Esophagus muscularis mucosa (tissue), 4 donors: ENCODE measurements at regions not wholly inside any gene's neighbourhood (a gene's known extent, or its start where the extent isn't known, plus 50 kb on each side); places are given as distances from the start of the nearest gene placed in this dataset.

Experiments used
- DNase-seq: peaks from one replicate; pipeline ENCODE4 v3.0.0-alpha.2; 2017; ENCODE audit errors: extremely low spot score
- H3K27ac ChIP-seq, 4 donors: fragments of 200-600 bp; sonication (generic); replicated peaks in 1 of 4; 1 replicate in 3 of 4; 2 replicates in 1 of 4; pipeline ENCODE4 v1.5.1; 2016 to 2019; ENCODE audit warnings: mild to moderate bottlenecking in 1 of 4
- H3K27me3 ChIP-seq, 4 donors: fragments of 200-600 bp; sonication (generic); one replicate each; pipeline versions ENCODE4 v1.5.1 to v1.6.0; 2016 to 2019
- H3K36me3 ChIP-seq, 4 donors: fragments of 200-600 bp; sonication (generic); one replicate each; pipeline ENCODE4 v1.5.1; 2016 to 2019
- H3K4me1 ChIP-seq, 4 donors: fragments of 200-600 bp; sonication (generic); one replicate each; pipeline ENCODE4 v1.5.1; 2016 to 2019
- H3K4me3 ChIP-seq, 4 donors: fragments of 200-600 bp; sonication (generic); 1 replicate in 2 of 4; 2 replicates in 2 of 4; pipeline ENCODE4 v1.5.1; 2016 to 2019; ENCODE audit warnings: mild to moderate bottlenecking in 4 of 4, moderate library complexity in 1 of 4
- H3K9me3 ChIP-seq, 4 donors: fragments of 200-600 bp; sonication (generic); 1 replicate in 3 of 4; 2 replicates in 1 of 4; pipeline ENCODE4 v1.5.1; 2016 to 2019
- CTCF ChIP-seq, 3 experiments: fragments of 200-600 bp in 2 of 3; fragments of 450-650 bp in 1 of 3; sonication (generic) in 2 of 3; IDR thresholded peaks; one replicate each; pipeline ENCODE4 v1.5.1; 2017 to 2019; ENCODE audit warnings: antibody characterized with exemption in 3 of 3, mild to moderate bottlenecking in 2 of 3, moderate library complexity in 1 of 3
- EP300 ChIP-seq: sonication (generic); formaldehyde crosslinking; IDR thresholded peaks from one replicate; pipeline ENCODE4 v1.6.1; 2017; ENCODE audit warnings: antibody characterized with exemption
- POLR2A ChIP-seq: fragments of 450-650 bp; IDR thresholded peaks from one replicate; pipeline ENCODE4 v1.6.1; 2017; ENCODE audit warnings: antibody characterized with exemption, moderate library complexity, mild to moderate bottlenecking, low read depth
- POLR2AphosphoS5 ChIP-seq, 2 donors: sonication (generic); formaldehyde crosslinking; IDR thresholded peaks; one replicate each; pipeline ENCODE4 v1.6.1; 2017; ENCODE audit warnings: antibody characterized with exemption in 2 of 2
- WGBS: methylation state at CpG from one replicate; pipeline ENCODE4 v1.1.5; 2018; 5-methylcytosine and 5-hydroxymethylcytosine counted together
- intact Hi-C: fragments of 100-400 bp; cut with DNase I; formaldehyde crosslinking; loops from one replicate; pipeline ENCODE4 v1.15.1; 2023

- TF ChIP-seq EP300 = no peak
- TF ChIP-seq CTCF (IDR thresholded peaks at IDR 0.05) = no peak
- TF ChIP-seq POLR2AphosphoS5 (IDR thresholded peaks at IDR 0.05) = no peak
- TF ChIP-seq POLR2A = no peak
- H3K4me3 ChIP-seq = no peak overlapping the region
- WGBS = 21% methylated on average over 7 of the region's 7 CpGs
- intact Hi-C loops = no loop called here
- H3K27me3 ChIP-seq = peaks cover 0 to 19% (median 0%) of the 10 kb centered on the region in 4 donors
- H3K4me1 ChIP-seq = no peaks in the 10 kb centered on the region
- no peak for DNase-seq
- H3K36me3 ChIP-seq = no peaks in the 10 kb centered on the region
- peaks cover 0 to 8% (median 2%) of the 10 kb centered on the region in 4 donors for H3K9me3 ChIP-seq
- H3K27ac ChIP-seq = no peak overlapping the region
Measured at GRCh38 chr5:175104677-175105076, 339.3 kb downstream of the DRD1 start.

DNA sequence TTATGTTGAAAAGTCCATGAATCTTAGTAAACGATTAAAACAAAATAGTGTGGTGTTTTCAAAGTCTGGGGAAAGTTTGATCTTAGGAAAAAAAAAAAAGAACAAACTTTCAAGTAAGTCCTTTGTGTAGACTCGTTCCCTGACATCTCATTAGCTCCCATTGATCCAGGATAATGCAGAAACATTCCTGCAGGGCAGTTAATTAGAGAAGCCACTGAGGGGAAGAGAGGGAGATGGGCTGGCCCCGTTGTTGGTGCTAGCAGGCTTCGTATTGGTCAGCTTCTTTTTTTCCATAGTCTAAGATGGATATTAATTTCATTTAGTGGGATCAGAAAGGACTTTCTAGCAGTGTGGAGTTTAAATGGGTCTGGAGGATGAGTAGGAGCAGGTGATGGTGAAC, 340.2 kb downstream of the DRD1 start:
- no peak for TF ChIP-seq POLR2AphosphoS5 (IDR thresholded peaks at IDR 0.05)
- TF ChIP-seq POLR2A = no peak
- no peak for TF ChIP-seq CTCF (IDR thresholded peaks at IDR 0.05)
- no peak for TF ChIP-seq EP300
- DNase-seq = no peak
- WGBS = 62% methylated on average over 4 of the region's 4 CpGs
- H3K4me1 ChIP-seq = no peaks in the 10 kb centered on the region
- H3K27ac ChIP-seq = no peak overlapping the region
- H3K27me3 ChIP-seq = peaks cover 0 to 25% (median 0%) of the 10 kb centered on the region in 4 donors
- intact Hi-C loops = no loop called here
- H3K4me3 ChIP-seq = no peak overlapping the region
- H3K9me3 ChIP-seq = no peaks in the 10 kb centered on the region
- H3K36me3 ChIP-seq = no peaks in the 10 kb centered on the region

DNA sequence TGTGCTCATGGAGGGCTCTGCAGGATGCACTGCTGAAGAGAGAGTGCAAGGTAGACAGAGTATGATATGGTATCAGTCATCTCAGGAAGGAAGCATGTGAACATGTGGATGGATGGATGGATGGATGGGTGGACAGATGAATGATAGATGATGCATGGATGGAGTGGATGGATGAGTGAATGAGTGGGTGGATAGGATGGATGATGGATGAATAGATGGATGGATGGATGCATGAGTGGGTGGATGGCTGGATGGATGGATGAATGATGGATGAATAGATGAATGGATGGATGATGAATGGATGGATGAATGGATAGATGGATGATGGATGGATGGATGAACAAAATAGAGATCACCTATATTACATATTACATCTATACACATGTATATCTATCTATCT, 341.3 kb downstream of the DRD1 start:
- Histone ChIP-seq H3K4me3 (no peak overlapping the region), H3K27me3 (peaks cover 0 to 25% (median 0%) of the 10 kb centered on the region in 4 donors), H3K27ac (no peak overlapping the region), H3K36me3 (no peaks in the 10 kb centered on the region), H3K4me1 (no peaks in the 10 kb centered on the region), H3K9me3 (no peaks in the 10 kb centered on the region)
- intact Hi-C loops = no loop called here
- DNase-seq = no peak
- no peak for TF ChIP-seq CTCF (IDR thresholded peaks at IDR 0.05)
- TF ChIP-seq POLR2AphosphoS5 (IDR thresholded peaks at IDR 0.05) = no peak
- no peak for TF ChIP-seq POLR2A
- no peak for TF ChIP-seq EP300

DNA sequence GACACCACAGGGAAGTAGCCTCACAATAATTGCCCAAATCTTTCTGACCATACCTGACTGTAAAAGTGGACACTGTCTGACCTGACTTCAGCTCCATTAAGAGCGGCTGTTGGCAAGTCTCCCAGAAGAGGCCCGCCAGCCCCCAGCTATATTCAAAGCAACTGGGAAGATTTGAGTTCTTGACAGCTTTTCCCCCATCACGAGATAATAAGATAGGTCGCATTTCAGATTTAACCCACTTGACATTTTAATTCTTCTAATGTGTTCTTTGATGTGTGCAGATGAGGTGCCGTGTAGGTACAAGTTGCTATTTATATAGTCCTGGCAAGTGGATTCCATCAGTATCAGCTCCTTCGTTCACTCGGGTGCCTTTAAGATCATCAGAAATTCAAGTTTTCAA, 345.7 kb downstream of the DRD1 start:
- intact Hi-C loops = no loop called here
- Histone ChIP-seq H3K4me1 (no peaks in the 10 kb centered on the region), H3K27me3 (peaks cover 0 to 30% (median 0%) of the 10 kb centered on the region in 4 donors), H3K4me3 (no peak overlapping the region), H3K27ac (no peak overlapping the region), H3K9me3 (no peaks in the 10 kb centered on the region), H3K36me3 (no peaks in the 10 kb centered on the region)
- no peak for DNase-seq
- TF ChIP-seq CTCF (IDR thresholded peaks at IDR 0.05) (no peak), POLR2AphosphoS5 (IDR thresholded peaks at IDR 0.05) (no peak), POLR2A (no peak), EP300 (no peak)
- 33% methylated on average over 7 of the region's 7 CpGs for WGBS

- Histone ChIP-seq H3K27ac (no peak overlapping the region), H3K36me3 (no peaks in the 10 kb centered on the region), H3K4me1 (no peaks in the 10 kb centered on the region), H3K4me3 (no peak overlapping the region), H3K27me3 (peaks cover 0 to 44% (median 0%) of the 10 kb centered on the region in 4 donors), H3K9me3 (no peaks in the 10 kb centered on the region)
- WGBS = 81% methylated on average over 11 of the region's 12 CpGs
- TF ChIP-seq CTCF (IDR thresholded peaks at IDR 0.05) (no peak), POLR2AphosphoS5 (IDR thresholded peaks at IDR 0.05) (no peak), EP300 (no peak), POLR2A (no peak)
- no peak for DNase-seq
- intact Hi-C loops = no loop called here
Measured at GRCh38 chr5:175096469-175097165, 347.4 kb downstream of the DRD1 start.
